ENCODE measurements at regions not wholly inside any gene's neighbourhood (a gene's known extent, or its start where the extent isn't known, plus 50 kb on each side); places are given as distances from the start of the nearest gene placed in this dataset.
"Not testable (repeated sequence)": the region's sequence is repeated elsewhere in the genome, so short reads cannot be mapped to it uniquely, and the experiment has no call there.

GRCh38 chr16:5161888-5162287, 64.3 kb upstream of the EEF2KMT start:
- WGBS, 2 donors (ENCODE audit: low coverage in 1 of 2) = 61 to 83% methylated on average over 3 to 6 of the region's 6 CpGs

DNA sequence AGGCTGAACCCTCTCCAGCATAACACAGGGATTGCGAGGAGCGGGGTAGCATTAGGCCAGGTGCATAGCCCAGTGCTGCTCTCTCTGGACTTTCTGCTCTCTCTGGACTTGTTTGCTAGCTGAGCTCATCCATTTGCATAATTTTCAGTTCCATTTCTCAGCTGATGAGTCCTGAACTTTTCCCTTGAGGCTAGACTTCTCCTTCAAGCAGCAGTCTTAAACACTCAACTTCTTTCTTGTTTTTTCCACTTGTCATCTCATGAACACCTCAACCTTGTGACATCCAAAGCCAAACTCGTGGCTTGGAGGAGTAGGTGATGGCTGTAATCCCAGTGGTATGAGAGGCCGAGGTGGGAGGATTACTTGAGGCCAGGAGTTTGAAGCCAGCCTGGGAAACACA, 62.4 kb upstream of the EEF2KMT start:
- DNase-seq; H3K27ac ChIP-seq; H3K27me3 ChIP-seq; H3K9me3 ChIP-seq; H3K4me1 ChIP-seq; H3K4me3 ChIP-seq; in situ Hi-C loops (cut with MboI; ENCODE audit: low pct_ligation_motif_present in 1 of 4, low pct_unique_long_range_greater_than_20kb in 1 of 4, low sequenced_read_pairs in 3 of 4); H3K36me3 ChIP-seq; intact Hi-C loops (cut with DNase I; ENCODE audit: low total_unique reads): not testable (repeated sequence)
- 63 to 77% methylated on average over 4 of the region's 4 CpGs for WGBS, 2 donors (ENCODE audit: low coverage in 1 of 2)

More at GRCh38 chr16:5161888-5162287, 64.3 kb upstream of the EEF2KMT start:
- H3K4me3 ChIP-seq; in situ Hi-C loops (cut with MboI; ENCODE audit: low pct_ligation_motif_present in 1 of 4, low pct_unique_long_range_greater_than_20kb in 1 of 4, low sequenced_read_pairs in 3 of 4); H3K4me1 ChIP-seq; H3K36me3 ChIP-seq; H3K27ac ChIP-seq; DNase-seq; intact Hi-C loops (cut with DNase I; ENCODE audit: low total_unique reads); H3K9me3 ChIP-seq; H3K27me3 ChIP-seq: not testable (repeated sequence)

DNA sequence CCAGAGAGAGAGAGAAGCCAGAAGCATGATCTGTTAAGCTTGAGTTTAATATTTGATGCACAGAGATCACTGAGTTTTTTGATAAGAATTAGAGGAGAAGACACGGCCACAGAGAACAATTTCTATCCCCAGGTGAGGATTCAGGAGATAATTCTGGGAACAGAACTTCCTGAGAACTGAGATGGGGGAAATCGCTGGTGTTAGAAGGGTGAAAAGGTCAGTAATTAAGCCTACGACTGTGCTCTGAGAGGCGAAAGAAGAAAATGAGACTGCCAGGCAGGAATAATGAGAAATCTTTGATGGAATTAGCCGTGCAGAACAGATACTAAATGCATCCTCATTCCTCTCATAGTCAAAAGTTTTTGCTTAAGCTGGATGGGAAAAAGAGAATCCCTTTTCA, 61.9 kb upstream of the EEF2KMT start:
- intact Hi-C loops (cut with DNase I; ENCODE audit: low total_unique reads); H3K36me3 ChIP-seq; in situ Hi-C loops (cut with MboI; ENCODE audit: low pct_ligation_motif_present in 1 of 4, low pct_unique_long_range_greater_than_20kb in 1 of 4, low sequenced_read_pairs in 3 of 4): not testable (repeated sequence)

GRCh38 chr16:5158494-5158893, 60.9 kb upstream of the EEF2KMT start:
- intact Hi-C loops (cut with DNase I; ENCODE audit: low total_unique reads) (no loop called here), in situ Hi-C loops (cut with MboI; ENCODE audit: low pct_ligation_motif_present in 1 of 4, low pct_unique_long_range_greater_than_20kb in 1 of 4, low sequenced_read_pairs in 3 of 4) (no loop called here)
- Histone ChIP-seq H3K4me3 (no peak overlapping the region), H3K27me3 (no peaks in the 10 kb centered on the region), H3K36me3 (no peaks in the 10 kb centered on the region), H3K4me1 (no peaks in the 10 kb centered on the region), H3K27ac (no peak overlapping the region), H3K9me3 (no peaks in the 10 kb centered on the region)
- no peak for TF ChIP-seq CTCF (IDR thresholded peaks at IDR 0.05)
- TF ChIP-seq EP300 (IDR thresholded peaks at IDR 0.05; ENCODE audit: low read depth) = no peak
- no peak for TF ChIP-seq POLR2A (IDR thresholded peaks at IDR 0.05)
- no peak for DNase-seq
- 67 to 89% methylated on average over 1 to 3 of the region's 3 CpGs for WGBS, 2 donors (ENCODE audit: low coverage in 1 of 2)

More for the DNA sequence above, 61.9 kb upstream of the EEF2KMT start:
- H3K4me3 ChIP-seq, H3K27ac ChIP-seq, H3K9me3 ChIP-seq, DNase-seq, H3K27me3 ChIP-seq, H3K4me1 ChIP-seq: not testable (repeated sequence)
- 50% methylated on average over 5 of the region's 5 CpGs for WGBS, 2 donors (ENCODE audit: low coverage in 1 of 2)

DNA sequence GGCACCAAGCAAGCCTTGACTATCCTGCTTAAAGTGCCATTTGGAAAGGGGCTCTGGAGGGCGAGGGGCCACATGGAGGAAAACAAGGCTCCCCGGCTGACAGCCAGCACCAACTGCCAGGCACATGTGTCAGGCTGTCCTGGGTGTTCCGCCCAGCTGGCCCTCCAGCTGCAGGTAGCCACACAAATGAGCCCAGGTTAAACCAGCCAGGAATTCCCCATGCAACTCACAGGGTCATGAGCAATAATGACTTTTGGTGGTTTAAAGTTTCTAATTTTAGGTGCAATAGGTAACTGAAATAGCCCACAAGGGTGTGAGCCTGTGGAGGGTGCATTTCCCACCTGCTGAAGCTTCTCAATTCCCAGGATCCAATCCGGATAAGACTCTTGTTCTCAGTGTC, 58.9 kb upstream of the EEF2KMT start:
- WGBS, 2 donors (ENCODE audit: low coverage in 1 of 2) = 90% methylated on average over 4 of the region's 4 CpGs; no CpG with 5 or more reads in 1 of the 2 donors
- not testable (repeated sequence) for DNase-seq

GRCh38 chr16:5154006-5154405, 56.4 kb upstream of the EEF2KMT start:
- H3K27me3 ChIP-seq; DNase-seq; H3K27ac ChIP-seq; intact Hi-C loops (cut with DNase I; ENCODE audit: low total_unique reads); H3K9me3 ChIP-seq; H3K36me3 ChIP-seq; in situ Hi-C loops (cut with MboI; ENCODE audit: low pct_ligation_motif_present in 1 of 4, low pct_unique_long_range_greater_than_20kb in 1 of 4, low sequenced_read_pairs in 3 of 4); H3K4me3 ChIP-seq; H3K4me1 ChIP-seq: not testable (repeated sequence)
- 92 to 100% methylated on average over 1 of the region's 1 CpG for WGBS, 2 donors (ENCODE audit: low coverage in 1 of 2)

More for the DNA sequence above, 58.9 kb upstream of the EEF2KMT start:
- H3K4me3 ChIP-seq; H3K27me3 ChIP-seq; H3K9me3 ChIP-seq; intact Hi-C loops (cut with DNase I; ENCODE audit: low total_unique reads); H3K4me1 ChIP-seq; in situ Hi-C loops (cut with MboI; ENCODE audit: low pct_ligation_motif_present in 1 of 4, low pct_unique_long_range_greater_than_20kb in 1 of 4, low sequenced_read_pairs in 3 of 4); H3K27ac ChIP-seq; H3K36me3 ChIP-seq: not testable (repeated sequence)

GRCh38 chr16:5151409-5151808, 53.8 kb upstream of the EEF2KMT start:
- intact Hi-C loops (cut with DNase I; ENCODE audit: low total_unique reads); DNase-seq; H3K27me3 ChIP-seq; H3K4me3 ChIP-seq; H3K27ac ChIP-seq; H3K36me3 ChIP-seq; in situ Hi-C loops (cut with MboI; ENCODE audit: low pct_ligation_motif_present in 1 of 4, low pct_unique_long_range_greater_than_20kb in 1 of 4, low sequenced_read_pairs in 3 of 4); H3K4me1 ChIP-seq; H3K9me3 ChIP-seq: not testable (repeated sequence)
- WGBS, 2 donors (ENCODE audit: low coverage in 1 of 2) = 45 to 71% methylated on average over 2 of the region's 2 CpGs

Small RNAs in the stretch of these regions (small RNA-seq; reads per million reads assigned to genes)
- gene AC007012.1 = 0 reads per million in 4 donors
- 0 reads per million in 4 donors for gene MIR8065
- gene RNU6-328P = 0 reads per million in 4 donors
- gene RNU6-457P = 0 reads per million in 4 donors
- gene RNU7-99P = 0 reads per million in 4 donors
- 0 reads per million in 4 donors for gene SNRPCP20

Measured in transverse colon (tissue), 4 donors.